ENCODE measurements at regions not wholly inside any gene's neighbourhood (a gene's known extent, or its start where the extent isn't known, plus 50 kb on each side); places are given as distances from the start of the nearest gene placed in this dataset.
"Not testable (repeated sequence)": the region's sequence is repeated elsewhere in the genome, so short reads cannot be mapped to it uniquely, and the experiment has no call there.

DNA sequence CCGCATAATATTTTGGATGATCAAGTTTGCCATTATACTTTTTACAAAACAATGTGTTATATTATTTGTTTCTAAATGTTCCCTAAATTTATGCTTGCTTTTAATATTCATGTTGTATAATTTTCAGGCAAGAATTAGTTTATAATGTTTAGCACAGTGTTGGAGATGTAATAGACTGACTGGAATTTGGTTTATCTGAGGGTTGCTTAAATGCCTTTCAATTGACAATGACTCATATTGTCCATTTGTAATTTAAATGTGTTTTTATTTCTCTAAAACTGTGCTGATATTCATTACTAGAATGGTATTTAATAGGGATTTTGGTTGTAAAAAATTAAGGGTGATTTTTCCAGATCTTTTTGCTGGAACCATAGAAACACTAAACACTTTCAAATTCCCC is 788.4 kb downstream of the SLC6A15 start:
- DNase-seq, result no peak

DNA sequence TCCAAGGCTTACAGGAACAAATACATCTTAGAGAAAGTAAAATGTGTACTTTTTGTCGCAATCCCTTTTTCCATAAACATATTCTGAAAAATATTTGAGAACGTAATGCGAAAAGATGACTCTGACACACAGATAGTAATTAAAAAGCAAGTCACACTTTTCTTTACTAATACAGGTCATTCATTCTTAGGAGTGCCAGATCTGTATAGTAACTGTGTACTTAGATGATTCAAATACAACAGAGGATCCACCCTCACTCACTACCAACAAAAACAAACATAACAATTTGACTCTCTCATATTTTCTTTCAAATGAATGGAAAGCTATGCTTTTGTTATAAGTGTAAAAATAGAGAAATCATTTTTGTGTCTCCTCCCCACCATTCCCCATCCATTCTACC is 795.4 kb downstream of the SLC6A15 start:
- no peak for DNase-seq

DNA sequence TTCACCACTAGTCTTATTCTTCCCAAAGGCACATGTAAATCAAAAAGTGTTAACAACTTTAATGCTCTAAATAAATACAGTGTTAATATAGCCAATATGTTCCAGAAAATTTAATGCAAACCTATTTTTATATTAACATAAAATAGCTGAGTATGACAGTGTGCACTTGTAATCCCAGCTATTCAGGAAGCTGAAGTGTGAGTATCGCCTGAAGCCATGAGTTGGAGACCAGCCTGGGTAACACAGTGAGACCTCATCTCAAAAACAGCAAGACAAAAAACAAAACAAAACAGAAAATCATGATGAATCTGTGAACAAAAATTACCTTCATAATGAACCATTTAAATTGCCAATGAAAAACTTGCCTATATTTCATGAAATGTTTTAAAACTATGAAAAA is 798.9 kb downstream of the SLC6A15 start:
- no peak for DNase-seq

DNA sequence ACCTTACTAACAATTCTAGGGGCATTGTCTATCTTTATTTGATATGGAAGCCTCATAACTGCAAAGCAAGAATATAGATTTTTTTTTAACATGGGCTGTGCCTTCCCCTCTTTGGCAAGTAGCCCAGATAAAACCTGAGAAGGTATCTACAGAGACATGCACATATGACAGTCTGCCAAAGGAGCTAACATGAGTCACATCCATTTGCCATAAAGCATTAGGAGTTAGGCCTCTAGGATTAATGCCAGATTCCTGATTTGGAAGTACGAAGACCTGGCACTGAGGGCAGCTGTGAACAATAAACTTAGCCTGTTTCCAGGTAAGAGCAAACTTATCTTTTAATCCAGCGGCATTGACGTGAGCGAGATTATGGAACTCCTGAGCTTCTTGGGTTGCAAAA is 808.7 kb downstream of the SLC6A15 start:
- DNase-seq, result not testable (repeated sequence)

DNA sequence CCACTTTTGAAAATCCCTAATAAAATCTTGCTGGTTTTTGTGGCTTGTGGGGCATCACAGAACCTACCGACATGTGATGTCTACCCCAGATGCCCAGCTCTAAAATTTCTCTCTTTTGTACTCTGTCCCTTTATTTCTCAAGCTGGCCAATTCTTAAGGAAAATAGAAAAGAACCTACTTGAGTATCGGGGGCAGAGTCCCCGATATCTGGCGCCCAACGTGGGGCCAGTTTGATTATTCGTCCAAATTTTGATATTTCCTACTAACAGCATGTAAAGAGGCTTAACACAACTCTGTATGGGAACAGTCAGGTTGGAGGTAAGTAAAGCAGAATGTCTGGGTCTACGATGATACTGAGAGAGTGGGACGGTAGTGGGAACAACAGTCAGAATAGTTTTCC is 810.6 kb downstream of the SLC6A15 start:
- not testable (repeated sequence) for DNase-seq

DNA sequence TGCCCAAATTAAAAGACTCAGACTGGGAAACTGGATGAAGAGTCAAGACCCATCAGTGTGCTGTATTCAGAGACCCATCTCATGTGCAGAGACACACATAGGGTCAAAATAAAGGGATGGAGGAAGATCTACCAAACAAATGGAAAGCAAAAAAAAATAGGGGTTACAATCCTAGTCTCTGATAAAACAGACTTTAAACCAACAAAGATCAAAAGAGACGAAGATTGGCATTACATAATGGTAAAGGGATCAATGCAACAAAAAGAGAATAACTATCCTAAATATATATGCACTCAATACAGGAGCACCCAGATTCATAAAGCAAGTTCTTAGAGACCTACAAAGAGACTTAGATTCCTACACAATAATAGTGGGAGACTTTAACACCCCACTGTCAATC is 813.0 kb downstream of the SLC6A15 start:
- not testable (repeated sequence) for DNase-seq

DNA sequence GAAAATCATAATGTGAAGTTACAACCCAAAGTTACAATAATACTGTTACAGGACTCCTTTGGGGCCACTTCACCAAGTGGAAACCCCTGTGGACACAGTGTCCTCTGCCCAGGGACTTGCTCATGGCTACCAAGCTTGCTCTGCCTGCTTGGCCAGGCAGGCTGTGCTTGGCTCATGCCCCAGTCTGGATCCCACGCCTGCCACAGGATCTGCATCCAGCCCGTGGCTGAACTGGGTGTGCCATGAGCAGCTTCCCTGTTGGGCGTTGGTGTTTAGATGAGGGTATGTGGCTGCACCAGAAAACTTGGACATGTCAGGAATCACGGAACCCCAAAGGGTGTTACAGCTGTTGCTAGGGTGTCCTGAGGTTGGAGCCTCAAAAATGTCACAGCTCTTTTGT is 820.9 kb downstream of the SLC6A15 start:
- DNase-seq, result no peak

DNA sequence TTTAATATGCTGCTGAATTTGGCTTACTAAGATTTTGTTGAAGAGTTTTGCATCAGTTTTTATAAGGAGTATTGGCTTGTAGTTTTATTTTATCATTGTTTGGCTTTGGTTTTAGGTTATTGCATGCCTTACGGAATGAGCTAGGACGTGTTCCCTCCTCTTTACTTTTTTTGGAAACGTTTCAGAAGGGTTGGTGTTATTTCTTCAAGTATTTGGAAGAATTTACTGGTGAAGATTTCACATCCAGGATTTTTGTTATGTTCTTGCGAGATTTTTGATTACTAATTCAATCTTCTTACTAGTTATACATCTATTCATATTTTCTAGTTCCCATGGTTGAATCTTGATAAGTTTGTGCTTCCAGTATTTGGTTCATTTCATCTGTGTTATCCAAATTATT is 823.2 kb downstream of the SLC6A15 start:
- DNase-seq, result no peak

DNA sequence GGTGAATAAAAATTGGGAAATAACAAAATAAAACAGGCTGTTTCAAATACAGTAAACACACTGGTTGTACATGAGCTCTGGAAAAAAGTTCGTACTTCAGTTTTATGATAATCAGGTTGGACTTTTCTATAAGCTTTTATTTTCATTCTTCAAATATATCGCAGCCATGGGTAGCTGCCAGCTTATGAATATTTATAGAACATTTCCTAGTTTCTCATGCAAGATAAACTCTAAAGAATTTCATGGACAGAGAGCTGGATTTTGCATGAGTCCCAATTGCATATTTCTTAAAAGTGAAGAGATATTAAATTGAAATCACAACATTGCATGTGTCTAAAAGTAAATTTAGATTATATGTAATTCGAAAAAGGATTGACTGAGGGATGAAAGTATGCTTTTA is 827.6 kb downstream of the SLC6A15 start:
- DNase-seq, result no peak

DNA sequence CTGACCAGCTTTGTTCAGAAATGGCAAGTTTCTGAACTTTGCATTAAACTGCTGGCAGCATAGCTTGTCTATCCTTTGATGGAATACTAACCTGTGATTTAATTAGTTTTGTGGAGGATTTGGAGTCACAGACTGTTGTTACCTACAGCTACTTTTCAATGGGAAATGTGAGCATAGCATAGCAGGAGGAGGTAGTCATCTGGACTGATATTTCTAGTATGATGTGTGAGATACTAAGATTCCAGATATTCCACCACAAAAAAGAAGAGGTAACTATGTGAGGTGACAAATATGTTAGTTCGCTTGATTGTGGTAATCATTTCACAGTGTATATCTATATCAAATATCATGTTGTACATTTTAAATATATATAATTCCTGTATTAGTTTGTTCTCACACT is 833.0 kb downstream of the SLC6A15 start:
- no peak for DNase-seq

DNA sequence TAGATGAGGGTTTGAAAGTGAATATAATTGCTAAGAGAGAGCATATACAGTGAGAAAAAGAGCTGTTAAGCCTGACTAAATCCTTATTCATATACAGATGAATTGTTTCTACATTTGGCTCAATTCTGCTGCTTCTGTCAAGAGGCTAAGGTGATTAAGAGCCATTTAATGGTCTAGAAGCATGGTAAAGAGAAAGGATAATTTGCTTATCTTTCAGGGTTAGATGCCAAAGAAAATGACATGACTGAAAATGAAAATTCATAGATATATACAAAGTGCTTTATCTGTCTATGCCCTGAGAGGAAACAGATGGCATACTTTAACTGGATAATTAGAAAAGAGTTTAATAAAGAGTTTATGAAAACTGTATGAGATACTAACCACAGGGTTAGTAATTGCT is 834.9 kb downstream of the SLC6A15 start:
- no peak for DNase-seq

DNA sequence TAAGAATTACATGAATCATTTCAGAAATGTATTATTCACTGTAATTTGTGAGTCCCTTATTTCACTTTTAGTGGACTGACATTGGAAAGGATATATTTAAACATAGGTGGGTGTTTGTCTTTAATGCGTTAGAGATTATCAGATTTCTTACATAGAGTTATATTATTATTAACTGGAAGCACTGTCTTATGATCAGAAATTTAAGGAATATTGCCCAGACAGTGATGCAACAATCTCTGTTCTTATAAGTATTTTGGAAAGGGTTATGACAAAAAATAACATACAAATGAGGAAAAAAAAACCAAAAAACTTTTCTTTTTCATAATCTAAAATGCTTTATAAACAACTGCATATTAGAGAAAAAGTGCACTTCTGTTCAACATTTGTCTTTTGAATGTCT is 836.6 kb downstream of the SLC6A15 start:
- no peak for DNase-seq

DNA sequence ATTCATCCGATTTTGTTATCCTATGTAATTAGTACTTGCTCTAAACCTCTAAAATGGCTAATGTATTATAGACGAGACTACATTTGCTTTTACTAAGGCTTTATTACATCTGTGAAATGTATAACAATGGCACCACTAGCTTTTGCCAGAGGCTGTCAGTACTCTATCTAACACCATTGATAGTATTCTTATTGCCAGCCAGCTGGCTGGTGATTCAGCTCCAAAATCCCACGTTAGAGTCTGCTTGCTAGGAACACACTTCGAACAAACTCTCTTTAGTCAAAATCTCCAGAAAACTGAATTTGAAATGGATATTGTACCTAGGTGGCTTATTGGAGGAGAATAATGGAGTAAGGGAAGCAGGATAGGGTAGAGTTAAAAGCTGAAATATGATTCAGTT is 839.2 kb downstream of the SLC6A15 start:
- DNase-seq, result no peak

DNA sequence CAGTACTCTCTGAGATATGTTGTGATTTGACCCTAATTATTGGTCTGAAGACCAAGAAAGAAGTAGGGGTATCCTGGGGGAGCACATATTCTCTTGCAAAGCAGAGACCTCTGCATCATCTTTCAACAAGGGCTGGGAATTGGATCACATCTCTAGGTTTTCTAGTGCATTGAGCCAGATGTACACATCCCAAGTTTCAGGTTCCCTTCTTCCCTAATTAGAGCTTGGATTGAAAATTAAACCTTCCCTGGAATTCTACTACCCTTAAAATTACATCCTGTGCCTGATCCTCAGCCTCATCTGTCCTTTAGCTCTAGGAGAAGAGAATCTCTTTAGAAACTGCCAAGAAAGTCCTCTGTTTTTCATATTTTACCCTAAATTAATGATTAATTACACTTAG is 839.6 kb downstream of the SLC6A15 start:
- DNase-seq, result no peak

DNA sequence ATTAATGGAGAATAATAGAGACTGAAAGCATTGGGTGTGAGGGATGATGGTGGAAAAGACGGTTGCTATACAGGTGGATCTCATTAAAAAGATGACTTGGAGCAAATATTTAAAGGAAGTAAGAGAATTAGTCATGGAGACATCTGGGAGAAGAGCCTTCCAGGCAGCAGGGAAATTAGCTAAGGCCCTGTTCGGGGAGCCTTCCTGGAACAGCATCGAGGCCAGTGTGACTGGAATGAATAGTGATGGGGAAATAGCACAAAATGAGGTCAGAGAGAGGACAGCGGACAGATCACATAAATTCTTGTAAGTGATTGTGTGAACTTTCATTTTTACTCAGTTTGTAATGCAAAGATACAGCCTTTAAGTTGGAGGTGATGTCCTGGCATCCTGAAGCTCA is 842.3 kb downstream of the SLC6A15 start:
- DNase-seq, result no peak

DNA sequence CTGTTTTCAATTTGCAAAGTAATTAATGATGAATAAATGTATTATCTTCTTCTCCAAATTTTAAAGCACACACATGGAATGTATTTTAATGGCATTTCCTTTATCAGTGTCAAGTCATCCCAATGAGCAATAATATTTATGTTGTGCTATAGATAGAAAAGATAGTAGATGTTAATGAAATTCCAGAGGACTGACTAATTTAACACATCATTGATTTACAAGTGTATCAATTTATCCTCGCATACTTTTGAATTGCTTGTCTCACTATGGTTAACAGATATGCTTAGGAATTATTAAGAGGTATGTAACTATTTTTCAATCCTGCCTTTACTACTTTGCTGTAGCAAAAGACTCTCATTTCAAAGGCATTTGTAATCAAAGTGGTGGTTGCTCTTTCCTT is 842.9 kb downstream of the SLC6A15 start:
- no peak for DNase-seq

DNA sequence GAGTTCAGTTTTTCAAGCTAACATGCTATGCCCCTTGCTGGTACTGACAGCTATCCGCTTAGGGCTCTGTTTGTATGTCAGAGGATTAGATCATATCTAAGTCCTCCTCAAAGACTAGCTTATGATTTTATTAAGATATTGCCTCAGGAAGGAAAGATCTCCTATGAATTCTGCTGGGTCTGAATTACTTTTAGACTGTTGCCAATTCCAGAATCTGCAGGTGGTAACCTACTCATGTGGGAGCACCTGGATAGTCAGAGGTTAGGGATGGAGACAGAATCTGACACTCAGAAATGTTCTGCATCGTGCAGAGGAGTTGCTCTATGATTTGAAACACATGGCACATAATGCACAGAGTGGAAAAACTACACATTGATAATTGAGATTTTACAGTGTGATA is 843.4 kb downstream of the SLC6A15 start:
- no peak for DNase-seq

DNA sequence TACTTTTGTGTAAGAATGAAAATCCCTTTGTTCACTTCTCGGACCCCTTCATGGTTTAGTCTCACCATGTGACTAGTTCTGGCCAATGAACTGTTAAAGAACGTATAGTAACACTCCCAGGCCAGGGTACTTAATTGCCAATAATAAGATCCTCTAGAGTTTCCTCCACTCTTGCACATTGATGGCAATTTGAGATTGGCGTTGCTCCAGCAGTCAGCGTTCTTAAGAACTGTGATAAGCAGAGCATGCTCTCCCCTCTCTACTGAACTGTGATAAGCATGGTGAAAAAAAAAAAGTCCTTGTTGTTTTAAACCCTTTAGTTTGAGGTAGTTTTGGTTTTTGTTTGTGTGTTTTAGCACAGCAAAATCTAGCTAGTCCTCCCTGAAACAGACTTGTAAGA is 854.5 kb downstream of the SLC6A15 start:
- no peak for DNase-seq

DNA sequence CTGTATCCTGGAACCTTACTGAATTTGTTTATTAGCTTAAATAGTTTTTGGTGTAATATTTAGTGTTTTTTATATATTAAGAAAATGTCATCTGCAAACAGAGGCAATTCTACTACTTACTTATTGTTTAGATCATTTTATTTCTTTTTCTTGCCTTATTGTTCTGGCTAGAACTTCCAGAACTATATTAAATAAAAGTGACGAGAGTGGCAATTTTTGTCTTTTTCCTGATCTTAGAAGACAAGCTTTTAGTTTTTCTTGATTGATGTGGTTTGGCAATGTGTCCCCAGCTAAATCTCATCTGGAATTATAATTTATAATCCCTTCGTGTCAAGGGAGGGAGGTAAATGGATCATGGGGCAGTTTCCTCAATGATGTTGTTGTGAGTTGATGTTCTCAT is 857.8 kb downstream of the SLC6A15 start:
- no peak for DNase-seq

DNA sequence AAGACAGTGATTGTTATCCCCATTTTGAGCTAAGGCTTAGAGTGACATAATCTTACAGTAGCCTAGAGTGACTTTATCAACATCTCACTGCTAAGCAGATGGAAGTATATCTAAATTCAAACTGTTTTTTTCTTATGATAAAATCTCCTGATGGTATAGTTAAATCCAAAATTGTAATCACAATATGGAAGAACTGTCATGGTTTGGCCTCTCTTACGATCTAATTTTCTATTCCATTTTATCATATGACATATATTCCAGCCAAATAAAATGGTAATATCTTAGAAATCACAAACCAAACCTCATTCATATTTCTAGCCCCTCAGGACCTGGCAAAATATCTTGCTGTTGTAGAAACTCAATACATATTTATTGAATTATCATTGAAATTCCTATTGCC is 864.7 kb downstream of the SLC6A15 start:
- no peak for DNase-seq

DNA sequence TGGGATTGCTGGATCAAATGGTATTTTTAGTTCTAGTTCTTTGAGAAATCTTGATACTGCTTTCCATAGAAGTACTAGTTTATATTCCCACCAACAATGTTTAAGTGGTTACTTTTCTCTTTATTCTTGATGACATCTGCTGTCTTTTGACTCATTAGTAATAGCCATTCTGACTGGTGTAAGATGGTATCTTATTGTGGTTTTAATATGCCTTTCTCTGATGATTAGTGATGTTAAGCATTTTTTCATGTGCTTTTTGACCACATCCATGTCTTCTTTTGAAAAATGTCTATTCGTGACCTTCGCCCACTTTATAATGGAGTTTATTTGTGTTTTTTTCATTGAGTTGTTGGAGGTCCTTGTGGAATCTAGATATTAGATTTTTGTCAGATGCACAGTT is 865.7 kb downstream of the SLC6A15 start:
- no peak for DNase-seq

DNA sequence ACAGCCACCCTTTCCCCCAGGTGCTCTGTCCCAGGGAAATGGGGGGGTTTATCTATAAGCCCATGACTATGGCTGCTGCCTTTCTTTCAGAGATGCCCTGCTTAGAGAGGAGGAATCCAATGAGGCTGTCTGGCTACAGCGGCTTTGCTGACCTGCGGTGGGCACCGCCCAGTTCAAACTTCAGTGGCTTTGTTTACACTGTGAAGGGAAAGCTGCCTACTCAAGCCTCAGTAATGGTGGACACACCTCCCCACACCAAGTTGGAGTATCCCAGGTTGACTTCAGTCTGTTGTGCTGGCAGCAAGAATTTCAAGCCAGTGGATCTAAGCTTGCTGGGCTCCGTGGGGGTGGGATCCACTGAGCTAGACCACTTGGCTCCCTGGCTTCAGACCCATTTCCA is 869.2 kb downstream of the SLC6A15 start:
- DNase-seq, result no peak

DNA sequence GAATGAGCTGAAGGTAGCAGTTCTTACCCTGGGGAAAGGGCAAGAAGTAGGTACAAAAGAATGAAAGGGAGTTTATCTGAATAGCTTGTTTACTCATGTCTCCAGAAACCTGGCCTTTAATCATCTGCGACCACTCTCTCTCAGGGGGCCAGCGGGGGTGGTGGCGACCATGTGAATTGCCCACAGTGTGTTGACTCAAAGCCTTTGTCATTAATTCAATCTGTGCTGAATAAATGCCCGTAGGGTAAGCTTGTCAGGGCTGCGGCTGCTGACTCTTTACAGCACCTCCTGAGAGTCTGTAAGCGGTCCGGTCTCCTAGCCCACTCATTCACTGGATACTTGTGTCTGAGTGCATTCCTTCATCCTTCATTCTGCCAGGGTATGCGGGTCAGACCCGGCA is 874.4 kb downstream of the SLC6A15 start:
- no peak for DNase-seq

DNA sequence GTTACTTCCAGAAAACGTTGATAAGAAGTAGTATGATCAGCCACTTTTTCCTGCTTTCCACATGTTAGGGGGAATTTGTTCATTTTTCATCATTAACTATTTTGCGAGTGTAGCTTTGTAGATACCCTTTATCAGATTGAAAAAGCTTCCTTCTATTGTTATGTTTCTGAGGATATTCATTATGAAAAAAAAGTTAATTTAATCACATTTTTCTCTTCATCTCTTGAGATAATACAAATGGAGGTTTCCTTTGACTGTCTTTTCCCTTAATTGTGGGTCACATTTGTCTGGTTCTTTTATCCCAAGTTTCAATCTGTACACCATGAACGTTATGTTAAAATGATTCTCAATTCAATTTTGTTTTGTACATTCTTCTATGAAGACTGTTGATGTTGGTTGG is 875.7 kb downstream of the SLC6A15 start:
- no peak for DNase-seq

DNA sequence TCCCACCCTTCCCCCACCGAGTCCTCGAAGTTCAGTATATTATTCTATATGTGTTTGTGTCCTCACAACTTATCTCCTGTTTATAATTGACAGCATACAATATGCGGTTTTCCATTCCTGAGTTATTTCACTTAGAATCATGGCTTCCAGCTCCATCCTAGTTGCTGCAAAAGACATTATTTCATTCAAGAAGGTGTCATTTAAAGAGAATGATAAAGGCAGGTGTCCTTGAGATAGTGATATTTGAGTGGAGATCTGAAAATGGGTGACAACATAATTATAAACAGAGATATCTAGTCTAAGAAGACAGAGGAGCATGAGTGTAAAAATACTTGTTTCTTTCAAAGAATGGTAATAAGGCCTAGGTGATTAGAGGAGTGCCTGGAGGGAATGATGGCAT is 876.8 kb downstream of the SLC6A15 start:
- DNase-seq, result no peak

DNA sequence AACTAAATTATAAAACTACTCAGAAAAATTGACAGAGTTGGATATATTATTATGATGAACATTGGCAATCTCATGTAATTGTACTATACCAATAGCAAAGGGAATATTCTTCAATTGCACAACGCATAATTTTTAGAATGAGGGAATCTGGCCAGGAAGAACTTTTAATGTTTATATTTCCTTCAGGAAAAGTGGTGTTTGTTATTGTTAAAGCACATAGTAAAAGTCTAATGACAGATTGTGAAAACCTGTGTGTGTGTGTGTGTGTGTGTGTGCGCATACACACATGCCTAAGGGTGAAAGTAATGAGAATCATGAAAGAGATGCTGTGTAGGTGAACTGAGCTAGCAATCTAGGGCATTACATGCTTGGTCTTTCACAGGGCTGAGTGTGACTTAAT is 877.7 kb downstream of the SLC6A15 start:
- DNase-seq, result no peak
